B cell (primary cell): ENCODE measurements at regions not wholly inside any gene's neighbourhood (a gene's known extent, or its start where the extent isn't known, plus 50 kb on each side); places are given as distances from the start of the nearest gene placed in this dataset.

Experiments used
- ATAC-seq: fragments of 200-7000 bp; cut with Tn5 transposase; one replicate; pipeline ENCODE4 v1.10.0; 2021; ENCODE audit warnings: low read depth, mild to moderate bottlenecking, moderate number of reproducible peaks, moderate library complexity
- CTCF ChIA-PET: fragments of 350-600 bp; sonication (Branson Sonifier 250); formaldehyde crosslinking; loops from one replicate; lab custom pipeline; 2021; ENCODE audit warnings: antibody characterized with exemption, inconsistent platforms; lab: Charles Lee
- POLR2A ChIA-PET: fragments of 350-600 bp; sonication (Branson Sonifier 250); formaldehyde crosslinking; loops from one replicate; lab custom pipeline; 2021; ENCODE audit warnings: antibody characterized with exemption; lab: Charles Lee
- DNase-seq: peaks from one replicate; pipeline ENCODE4 v3.0.0; 2013
- H2AFZ ChIP-seq: 2 replicates; pipeline ENCODE4 v1.6.1; 2012; ENCODE audit warnings: mild to moderate bottlenecking, low read depth, low read length; ENCODE audit not compliant: insufficient read depth, poor library complexity, severe bottlenecking
- H3K27ac ChIP-seq, 2 donors: 1 replicate in 1 of 2; 2 replicates in 1 of 2; pipeline ENCODE4 v1.5.1; 2012 to 2013; ENCODE audit warnings: low read length in 2 of 2, mild to moderate bottlenecking in 2 of 2, moderate library complexity in 1 of 2
- H3K27me3 ChIP-seq, 4 experiments: fragments of 200-600 bp in 1 of 4; sonication (generic) in 1 of 4; replicated peaks in 1 of 4; 1 replicate in 2 of 4; 2 replicates in 2 of 4; pipeline versions ENCODE4 v1.6.1 to v1.7.0; 2013 to 2016; ENCODE audit warnings: low read length in 3 of 4, mild to moderate bottlenecking in 2 of 4, mixed read lengths in 1 of 4, moderate library complexity in 1 of 4; ENCODE audit not compliant: insufficient read depth in 4 of 4, control insufficient read depth in 3 of 4; ENCODE audit errors: control extremely low read depth in 1 of 4
- H3K36me3 ChIP-seq, 2 experiments: replicated peaks in 1 of 2; 1 replicate in 1 of 2; 2 replicates in 1 of 2; pipeline versions ENCODE4 v1.6.1 to v1.7.1; 2013; ENCODE audit warnings: low read length in 1 of 2; ENCODE audit not compliant: insufficient read depth in 2 of 2, control insufficient read depth in 1 of 2; ENCODE audit errors: control extremely low read depth in 1 of 2, extremely low read depth in 1 of 2
- H3K4me1 ChIP-seq, 2 donors: fragments of 200-600 bp in 1 of 2; sonication (generic) in 1 of 2; 1 replicate in 1 of 2; 2 replicates in 1 of 2; pipeline versions ENCODE4 v1.5.1 to v1.6.1; 2013 to 2017; ENCODE audit warnings: low read length in 2 of 2; ENCODE audit not compliant: control insufficient read depth in 2 of 2, insufficient read depth in 2 of 2
- H3K4me2 ChIP-seq: replicated peaks from 2 replicates; pipeline ENCODE3; 2012; ENCODE audit warnings: mild to moderate bottlenecking, low read depth, low read length; ENCODE audit not compliant: poor library complexity, severe bottlenecking
- H3K4me3 ChIP-seq, 5 experiments: fragments of 200-600 bp in 1 of 5; sonication (generic) in 1 of 5; 1 replicate in 3 of 5; 2 replicates in 2 of 5; pipeline versions ENCODE4 v1.5.1 to v1.7.0; 2011 to 2016; ENCODE audit warnings: low read length in 4 of 5, mild to moderate bottlenecking in 4 of 5, low read depth in 2 of 5, control low read depth in 1 of 5, moderate library complexity in 1 of 5; ENCODE audit not compliant: insufficient read depth in 1 of 5; ENCODE audit errors: control extremely low read depth in 1 of 5, extremely low read depth in 1 of 5
- H3K79me2 ChIP-seq: fragments of 200-600 bp; sonication (generic); one replicate; pipeline ENCODE4 v1.6.0; 2016; ENCODE audit warnings: low read length; ENCODE audit not compliant: control insufficient read depth, insufficient read depth
- H3K9ac ChIP-seq: fragments of 200-600 bp; sonication (generic); 2 replicates; pipeline ENCODE4 v1.6.1; 2017; ENCODE audit warnings: mild to moderate bottlenecking, low read length, moderate library complexity
- H3K9me3 ChIP-seq, 3 donors: one replicate each; pipeline versions ENCODE4 v1.6.1 to v1.7.1; 2013; ENCODE audit warnings: low read length in 2 of 3; ENCODE audit not compliant: control insufficient read depth in 2 of 3, insufficient read depth in 1 of 3; ENCODE audit errors: control extremely low read depth in 1 of 3
- H4K20me1 ChIP-seq: 2 replicates; pipeline ENCODE4 v1.6.0; 2012; ENCODE audit warnings: mild to moderate bottlenecking, low read length; ENCODE audit not compliant: insufficient read depth, control insufficient read depth, poor library complexity, severe bottlenecking
- H3K27ac Mint-ChIP-seq: one replicate; pipeline ENCODE4 v1.8.0; 2021; ENCODE audit warnings: mixed read lengths
- H3K27me3 Mint-ChIP-seq: one replicate; pipeline ENCODE4 v1.8.0; 2021; ENCODE audit warnings: mixed read lengths
- H3K4me1 Mint-ChIP-seq: one replicate; pipeline ENCODE4 v1.8.0; 2021; ENCODE audit warnings: mixed read lengths
- H3K4me3 Mint-ChIP-seq: one replicate; pipeline ENCODE4 v1.8.0; 2021; ENCODE audit warnings: mixed read lengths
- H3K9me3 Mint-ChIP-seq: one replicate; pipeline ENCODE4 v1.8.0; 2022; ENCODE audit warnings: mixed read lengths; ENCODE audit not compliant: insufficient read depth
- EZH2 ChIP-seq: IDR thresholded peaks from 2 replicates; pipeline ENCODE4 v1.6.1; 2012; ENCODE audit warnings: borderline replicate concordance, low read depth, mild to moderate bottlenecking, moderate library complexity, low read length; ENCODE audit not compliant: insufficient read depth, poor library complexity, severe bottlenecking
- WGBS: methylation state at CpG from one replicate; pipeline ENCODE4 v1.1.5; 2013; ENCODE audit warnings: missing lambda C conversion rate; ENCODE audit not compliant: insufficient coverage; 5-methylcytosine and 5-hydroxymethylcytosine counted together
- intact Hi-C: fragments of 100-400 bp; cut with micrococcal nuclease; formaldehyde crosslinking; loops from one replicate; pipeline ENCODE4 v1.10.0; 2022
- TF ChIP-seq, protein P1 (sequence below): fragments of 200-600 bp; IDR thresholded peaks from one replicate; pipeline ENCODE4 v1.8.0; 2022; ENCODE audit warnings: antibody characterized with exemption, mild to moderate bottlenecking

DNA sequence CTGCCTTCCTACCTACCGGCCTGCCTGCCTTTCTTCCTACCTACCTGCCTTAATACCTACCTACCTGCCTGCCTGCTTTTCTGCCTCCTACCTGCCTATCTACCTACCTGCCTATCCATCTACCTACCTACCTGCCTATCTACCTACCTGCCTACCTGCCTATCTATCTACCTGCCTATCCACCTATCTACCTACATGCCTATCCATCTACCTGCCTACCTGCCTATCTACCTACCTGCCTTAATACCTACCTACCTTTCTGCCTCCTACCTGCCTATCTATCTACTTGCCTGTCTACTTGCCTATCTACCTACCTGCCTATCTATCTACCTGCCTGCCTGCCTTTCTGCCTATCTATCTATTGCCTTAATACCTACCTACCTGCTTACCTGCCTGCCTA, 383.8 kb upstream of the PSMD7 start:
- no peaks in the 10 kb centered on the region for H3K79me2 ChIP-seq
- H4K20me1 ChIP-seq = no peaks in the 10 kb centered on the region
- H3K27ac Mint-ChIP-seq = no peak overlapping the region
- ChIA-PET CTCF (no interaction called here), POLR2A (no interaction called here)
- no peak overlapping the region for H3K27ac ChIP-seq
- no peak overlapping the region for H3K4me3 ChIP-seq
- no peaks in the 10 kb centered on the region for H3K4me1 Mint-ChIP-seq
- H2AFZ ChIP-seq = no peak overlapping the region
- no peak for TF ChIP-seq EZH2
- TF ChIP-seq, protein P1, sequence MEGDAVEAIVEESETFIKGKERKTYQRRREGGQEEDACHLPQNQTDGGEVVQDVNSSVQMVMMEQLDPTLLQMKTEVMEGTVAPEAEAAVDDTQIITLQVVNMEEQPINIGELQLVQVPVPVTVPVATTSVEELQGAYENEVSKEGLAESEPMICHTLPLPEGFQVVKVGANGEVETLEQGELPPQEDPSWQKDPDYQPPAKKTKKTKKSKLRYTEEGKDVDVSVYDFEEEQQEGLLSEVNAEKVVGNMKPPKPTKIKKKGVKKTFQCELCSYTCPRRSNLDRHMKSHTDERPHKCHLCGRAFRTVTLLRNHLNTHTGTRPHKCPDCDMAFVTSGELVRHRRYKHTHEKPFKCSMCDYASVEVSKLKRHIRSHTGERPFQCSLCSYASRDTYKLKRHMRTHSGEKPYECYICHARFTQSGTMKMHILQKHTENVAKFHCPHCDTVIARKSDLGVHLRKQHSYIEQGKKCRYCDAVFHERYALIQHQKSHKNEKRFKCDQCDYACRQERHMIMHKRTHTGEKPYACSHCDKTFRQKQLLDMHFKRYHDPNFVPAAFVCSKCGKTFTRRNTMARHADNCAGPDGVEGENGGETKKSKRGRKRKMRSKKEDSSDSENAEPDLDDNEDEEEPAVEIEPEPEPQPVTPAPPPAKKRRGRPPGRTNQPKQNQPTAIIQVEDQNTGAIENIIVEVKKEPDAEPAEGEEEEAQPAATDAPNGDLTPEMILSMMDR = no peak
- no peaks in the 10 kb centered on the region for H3K9me3 Mint-ChIP-seq
- 91% methylated on average over 1 of the region's 1 CpG for WGBS
- H3K9me3 ChIP-seq = no peaks in the 10 kb centered on the region
- H3K27me3 Mint-ChIP-seq = peaks cover 4% of the 10 kb centered on the region
- no peaks in the 10 kb centered on the region for H3K36me3 ChIP-seq
- ATAC-seq = no peak
- H3K9ac ChIP-seq = no peak overlapping the region
- H3K4me2 ChIP-seq = no peak overlapping the region
- peaks cover 0 to 5% (median 0%) of the 10 kb centered on the region in 4 experiments for H3K27me3 ChIP-seq
- H3K4me1 ChIP-seq = no peaks in the 10 kb centered on the region
- no peak overlapping the region for H3K4me3 Mint-ChIP-seq
- DNase-seq = no peak
- intact Hi-C loops = no loop called here

DNA sequence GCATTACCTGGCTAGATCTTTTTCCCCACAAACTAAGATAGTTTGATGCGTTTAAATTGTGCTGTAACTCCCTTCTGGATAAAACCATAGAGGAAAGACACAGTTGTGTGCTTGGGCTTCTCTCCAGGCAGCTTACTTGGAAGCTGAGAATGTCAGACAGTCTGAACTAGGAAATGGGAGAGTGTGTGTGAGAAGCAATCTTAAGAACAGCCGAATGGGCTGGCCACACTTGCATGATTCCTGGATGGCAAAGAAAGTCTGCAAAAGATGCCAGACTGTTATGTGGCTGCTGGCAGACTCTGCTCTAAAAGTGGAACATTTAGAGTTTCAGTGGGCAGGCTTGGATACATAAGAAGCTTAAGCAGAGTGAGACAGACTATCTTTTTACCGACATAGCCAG, 384.3 kb upstream of the PSMD7 start:
- Histone ChIP-seq H3K79me2 (no peaks in the 10 kb centered on the region), H3K27me3 (peaks cover 0 to 5% (median 0%) of the 10 kb centered on the region in 4 experiments), H3K9ac (no peak overlapping the region), H2AFZ (no peak overlapping the region), H3K27ac (no peak overlapping the region), H3K4me1 (no peaks in the 10 kb centered on the region), H3K4me2 (no peak overlapping the region), H4K20me1 (no peaks in the 10 kb centered on the region), H3K36me3 (no peaks in the 10 kb centered on the region), H3K4me3 (no peak overlapping the region), H3K9me3 (no peaks in the 10 kb centered on the region)
- no peaks in the 10 kb centered on the region for H3K4me1 Mint-ChIP-seq
- no peak overlapping the region for H3K4me3 Mint-ChIP-seq
- DNase-seq = no peak
- intact Hi-C loops = no loop called here
- CTCF ChIA-PET = no interaction called here
- H3K27ac Mint-ChIP-seq = no peak overlapping the region
- no peak for ATAC-seq
- WGBS = 59% methylated on average over 2 of the region's 3 CpGs
- H3K9me3 Mint-ChIP-seq = no peaks in the 10 kb centered on the region
- POLR2A ChIA-PET = no interaction called here
- TF ChIP-seq, protein P1 = no peak
- no peak for TF ChIP-seq EZH2
- peaks cover 4% of the 10 kb centered on the region for H3K27me3 Mint-ChIP-seq
